HepG2 (cell line): ENCODE measurements at regions not wholly inside any gene's neighbourhood (a gene's known extent, or its start where the extent isn't known, plus 50 kb on each side); places are given as distances from the start of the nearest gene placed in this dataset.

ENCODE experiments used
- ATAC-seq: fragments of 200-7000 bp; cut with Tn5 transposase; 3 replicates; pipeline ENCODE4 v1.9.1; 2020; ENCODE audit warnings: mild to moderate bottlenecking, moderate library complexity
- BruUV-seq: library from RNA; stranded (reverse); fragments of 400-500 nt; replicated peaks from 2 replicates; lab custom pipeline; 2021; lab: Mats Ljungman, UMichigan
- CTCF ChIA-PET: fragments of 300-600 bp; formaldehyde crosslinking; extraction: SDS; loops from one replicate; lab custom pipeline; 2021; ENCODE audit warnings: low total read pairs, inconsistent platforms, low intra/inter-chr PET ratio; lab: Yijun Ruan, JAX
- POLR2A ChIA-PET: fragments of 350-600 bp; sonication (Branson Sonifier 250); formaldehyde crosslinking; loops from one replicate; lab custom pipeline; 2020; ENCODE audit warnings: antibody characterized with exemption, inconsistent platforms; lab: Yijun Ruan, JAX
- DNase-seq: peaks from one replicate; pipeline ENCODE4 v3.0.0-alpha.2; 2015; ENCODE audit warnings: low spot score
- FAIRE-seq: peaks from 3 replicates; lab custom pipeline; 2011; peaks lifted over from hg19 to GRCh38; lab: Jason Lieb, UNC
- H2AFZ ChIP-seq: one replicate; pipeline ENCODE4 v1.6.1; 2011; ENCODE audit warnings: low read length, inconsistent platforms
- H3K27ac ChIP-seq: fragments of 300-600 bp; 3 replicates; pipeline ENCODE4 v1.8.0; 2011; ENCODE audit warnings: mixed run types, mild to moderate bottlenecking, mixed read lengths, low read length, inconsistent platforms; ENCODE audit not compliant: insufficient read depth; ENCODE audit errors: extremely low read length
- H3K27me3 ChIP-seq, 2 experiments: fragments of 200-600 bp in 1 of 2; 2 replicates in 1 of 2; 3 replicates in 1 of 2; pipeline versions ENCODE4 v1.6.0 to v1.8.0; 2011; ENCODE audit warnings: low read length in 2 of 2, mild to moderate bottlenecking in 2 of 2, moderate library complexity in 2 of 2, inconsistent platforms in 1 of 2; ENCODE audit not compliant: insufficient read depth in 2 of 2, control insufficient read depth in 1 of 2
- H3K36me3 ChIP-seq, 2 experiments: fragments of 200-600 bp in 1 of 2; replicated peaks in 1 of 2; 2 replicates in 1 of 2; 3 replicates in 1 of 2; pipeline versions ENCODE4 v1.5.1 to v1.8.0; 2011; ENCODE audit warnings: low read length in 2 of 2, inconsistent platforms in 1 of 2; ENCODE audit not compliant: insufficient read depth in 2 of 2, control insufficient read depth in 1 of 2
- H3K4me1 ChIP-seq: 2 replicates; pipeline ENCODE4 v1.5.1; 2012; ENCODE audit warnings: low read length, inconsistent platforms; ENCODE audit not compliant: insufficient read depth
- H3K4me2 ChIP-seq: 2 replicates; pipeline ENCODE4 v1.6.0; 2011; ENCODE audit warnings: low read depth, low read length, inconsistent platforms
- H3K4me3 ChIP-seq, 3 experiments: fragments of 200-600 bp in 1 of 3; sonication (generic), shearing (Covaris generic) in 1 of 3; replicated peaks in 1 of 3; 2 replicates each; pipeline ENCODE4 v1.5.1; 2011 to 2016; ENCODE audit warnings: low read length in 3 of 3, inconsistent platforms in 2 of 3, low read depth in 2 of 3, mild to moderate bottlenecking in 2 of 3, control low read depth in 1 of 3, mixed read lengths in 1 of 3; ENCODE audit not compliant: insufficient read depth in 1 of 3
- H3K79me2 ChIP-seq: one replicate; pipeline ENCODE4 v1.6.1; 2011; ENCODE audit warnings: low read length, inconsistent platforms; ENCODE audit not compliant: insufficient read depth
- H3K9ac ChIP-seq: 2 replicates; pipeline ENCODE4 v1.6.0; 2011; ENCODE audit warnings: mild to moderate bottlenecking, low read depth, low read length, inconsistent platforms; ENCODE audit not compliant: insufficient read depth
- H3K9me3 ChIP-seq: 2 replicates; pipeline ENCODE4 v1.5.1; 2012; ENCODE audit warnings: mild to moderate bottlenecking, low read length
- H4K20me1 ChIP-seq: 2 replicates; pipeline ENCODE4 v1.6.0; 2011; ENCODE audit warnings: inconsistent platforms, mild to moderate bottlenecking, low read length, moderate library complexity; ENCODE audit not compliant: insufficient read depth
- IRF2 ChIP-seq: IDR thresholded peaks from 2 replicates; pipeline ENCODE4 v1.6.1; 2018; ENCODE audit warnings: missing genetic modification reagents, missing compliant biosample characterization
- MAX ChIP-seq: IDR thresholded peaks from 2 replicates; pipeline ENCODE4 v1.6.1; 2012; ENCODE audit warnings: inconsistent platforms
- RFX1 ChIP-seq: fragments of 450-650 bp; IDR thresholded peaks from 2 replicates; pipeline ENCODE4 v1.6.1; 2017
- SIN3A ChIP-seq: IDR thresholded peaks from 2 replicates; pipeline ENCODE4 v1.6.1; 2011; ENCODE audit warnings: low read depth, mild to moderate bottlenecking, control low read depth, low read length, borderline replicate concordance
- SMAD3 ChIP-seq: sonication (generic); formaldehyde crosslinking; IDR thresholded peaks from 2 replicates; pipeline ENCODE4 v1.4.0; 2020; ENCODE audit warnings: missing genetic modification reagents
- SMAD9 ChIP-seq: sonication (generic); formaldehyde crosslinking; IDR thresholded peaks from 2 replicates; pipeline ENCODE4 v1.5.1; 2020; ENCODE audit warnings: mild to moderate bottlenecking, missing genetic modification reagents
- SMC3 ChIP-seq: IDR thresholded peaks from 2 replicates; pipeline ENCODE4 v1.6.1; 2011; ENCODE audit warnings: low read length, improper control_type of control experiment
- SNAI1 ChIP-seq: sonication (generic); formaldehyde crosslinking; IDR thresholded peaks from 2 replicates; pipeline ENCODE4 v1.5.0; 2020; ENCODE audit warnings: mild to moderate bottlenecking, missing genetic modification reagents, borderline replicate concordance
- THYN1 ChIP-seq: sonication (generic); formaldehyde crosslinking; IDR thresholded peaks from 2 replicates; pipeline ENCODE4 v1.8.1; 2023; ENCODE audit warnings: low read depth, mild to moderate bottlenecking, moderate library complexity, missing genetic modification reagents, borderline replicate concordance
- ZFX ChIP-seq: sonication (generic); formaldehyde crosslinking; IDR thresholded peaks from 2 replicates; pipeline ENCODE4 v1.4.0; 2020; ENCODE audit warnings: mild to moderate bottlenecking, low read depth, missing genetic modification reagents, moderate library complexity
- ZNF550 ChIP-seq: sonication (generic); formaldehyde crosslinking; IDR thresholded peaks from 2 replicates; pipeline ENCODE4 v1.4.0; 2020; ENCODE audit warnings: mild to moderate bottlenecking, missing genetic modification reagents, borderline replicate concordance
- ZNF646 ChIP-seq: sonication (generic); formaldehyde crosslinking; IDR thresholded peaks from 2 replicates; pipeline ENCODE4 v1.9.0; 2021; ENCODE audit warnings: mild to moderate bottlenecking, missing genetic modification reagents
- WGBS: methylation state at CpG from one replicate; pipeline ENCODE4 v1.1.6; 2017; ENCODE audit warnings: low lambda C conversion rate; 5-methylcytosine and 5-hydroxymethylcytosine counted together
- in situ Hi-C: cut with HindIII; loops from 2 replicates; pipeline ENCODE4 v1.10.0; 2017; ENCODE audit warnings: low pct_unique_long_range_greater_than_20kb; ENCODE audit not compliant: extremely low pct_ligation_motif_present
- intact Hi-C: fragments of 100-400 bp; cut with micrococcal nuclease; formaldehyde crosslinking; loops from one replicate; pipeline ENCODE4 v1.10.0; 2022; ENCODE audit not compliant: unreplicated experiment
- TF ChIP-seq, protein P1 (sequence below): sonication (generic); formaldehyde crosslinking; IDR thresholded peaks from 2 replicates; pipeline ENCODE4 v1.5.0; 2020; ENCODE audit warnings: missing genetic modification reagents

DNA sequence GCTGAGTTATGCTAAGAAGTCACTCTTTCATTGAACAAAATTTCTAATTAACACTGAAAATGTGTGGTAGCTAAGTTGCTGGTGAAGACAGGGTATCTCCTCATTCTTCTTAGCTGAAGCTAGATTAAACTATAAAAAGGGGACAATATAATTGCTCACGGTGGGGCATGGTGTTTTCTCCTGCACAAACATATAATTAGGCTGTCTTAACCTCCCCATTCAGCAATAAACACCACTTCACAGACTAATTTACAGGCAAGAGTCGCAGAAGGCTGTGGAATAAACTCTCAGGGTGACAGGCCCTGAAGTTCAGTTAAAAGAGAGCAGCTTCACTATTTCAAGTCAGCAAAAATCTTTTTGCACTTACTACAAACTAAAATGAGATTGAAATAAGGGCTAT lies 338.9 kb upstream of the NT5E start:
- no peaks in the 10 kb centered on the region; a peak in 1 of 5 replicates for H3K27me3 ChIP-seq
- no peaks in the 10 kb centered on the region for H3K4me1 ChIP-seq
- H3K36me3 ChIP-seq = no peaks in the 10 kb centered on the region
- BruUV-seq = no TSS peak
- intact Hi-C loops (no loop called here), in situ Hi-C loops (no loop called here)
- ATAC-seq (no peak), DNase-seq (no peak), FAIRE-seq (no peak)
- WGBS = 0% methylated on average over 2 of the region's 2 CpGs
- ChIA-PET POLR2A (no interaction called here), CTCF (no interaction called here)
- H3K4me3 ChIP-seq = no peak overlapping the region
- no peak overlapping the region for H3K9ac ChIP-seq
- no peak overlapping the region for H2AFZ ChIP-seq
- no peaks in the 10 kb centered on the region for H4K20me1 ChIP-seq
- H3K27ac ChIP-seq = no peak overlapping the region
- no peaks in the 10 kb centered on the region for H3K9me3 ChIP-seq
- H3K4me2 ChIP-seq = no peak overlapping the region
- no peak for TF ChIP-seq RFX1
- no peak for TF ChIP-seq THYN1 (CRISPR knock-in tag)
- TF ChIP-seq MAX = no peak
- no peak for TF ChIP-seq SMAD9 (CRISPR knock-in tag)
- TF ChIP-seq SMAD3 = no peak
- TF ChIP-seq ZFX (CRISPR knock-in tag) = no peak
- no peak for TF ChIP-seq IRF2
- no peak for TF ChIP-seq ZNF550
- H3K79me2 ChIP-seq = no peaks in the 10 kb centered on the region

DNA sequence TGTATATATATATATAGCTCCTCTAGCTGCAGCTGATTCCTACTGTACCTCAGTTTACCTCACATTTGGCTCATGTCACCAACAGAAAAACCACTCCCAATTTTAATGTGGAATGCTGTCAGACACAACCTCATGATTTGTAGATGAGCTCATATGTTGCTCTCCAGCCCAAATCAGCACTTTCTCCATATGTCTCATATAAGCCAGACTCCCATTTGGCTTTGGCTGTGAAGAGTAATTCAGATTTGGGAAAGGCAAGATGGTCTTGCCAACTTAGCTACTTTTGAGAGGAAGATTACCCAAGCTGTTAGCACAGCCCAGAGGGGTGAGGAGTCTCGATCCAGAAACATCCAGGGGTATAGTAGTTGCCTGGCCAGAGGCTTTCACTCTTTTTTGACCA lies 342.2 kb upstream of the NT5E start:
- in situ Hi-C loops (no loop called here), intact Hi-C loops (no loop called here)
- Histone ChIP-seq H3K4me2 (no peak overlapping the region), H3K36me3 (no peaks in the 10 kb centered on the region), H4K20me1 (no peaks in the 10 kb centered on the region), H3K4me1 (no peaks in the 10 kb centered on the region), H3K27ac (no peak overlapping the region), H3K79me2 (no peaks in the 10 kb centered on the region), H2AFZ (no peak overlapping the region), H3K9ac (no peak overlapping the region), H3K4me3 (no peak overlapping the region), H3K9me3 (no peaks in the 10 kb centered on the region), H3K27me3 (no peaks in the 10 kb centered on the region; a peak in 1 of 5 replicates)
- BruUV-seq = no TSS peak
- ChIA-PET POLR2A (no interaction called here), CTCF (no interaction called here)
- ATAC-seq (no peak), DNase-seq (no peak), FAIRE-seq (no peak)
- 0% methylated on average over 1 of the region's 1 CpG for WGBS
- TF ChIP-seq, protein P1, sequence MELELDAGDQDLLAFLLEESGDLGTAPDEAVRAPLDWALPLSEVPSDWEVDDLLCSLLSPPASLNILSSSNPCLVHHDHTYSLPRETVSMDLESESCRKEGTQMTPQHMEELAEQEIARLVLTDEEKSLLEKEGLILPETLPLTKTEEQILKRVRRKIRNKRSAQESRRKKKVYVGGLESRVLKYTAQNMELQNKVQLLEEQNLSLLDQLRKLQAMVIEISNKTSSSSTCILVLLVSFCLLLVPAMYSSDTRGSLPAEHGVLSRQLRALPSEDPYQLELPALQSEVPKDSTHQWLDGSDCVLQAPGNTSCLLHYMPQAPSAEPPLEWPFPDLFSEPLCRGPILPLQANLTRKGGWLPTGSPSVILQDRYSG = no peak
- TF ChIP-seq SNAI1 (CRISPR knock-in tag) (no peak), SIN3A (no peak), SMC3 (no peak), ZNF646 (CRISPR knock-in tag) (no peak)
